SK-N-SH treated with all-trans-retinoic acid at 6 μM for 48 hours (cell line): ENCODE measurements at regions not wholly inside any gene's neighbourhood (a gene's known extent, or its start where the extent isn't known, plus 50 kb on each side); places are given as distances from the start of the nearest gene placed in this dataset.
"Not testable (repeated sequence)": the region's sequence is repeated elsewhere in the genome, so short reads cannot be mapped to it uniquely, and the experiment has no call there.

Experiments
- ATAC-seq: fragments of 200-7000 bp; cut with Tn5 transposase; 3 replicates; pipeline ENCODE4 v1.9.1; 2020; ENCODE audit warnings: mild to moderate bottlenecking, moderate library complexity
- ARNTL ChIP-seq: fragments of 450-650 bp; formaldehyde crosslinking; IDR thresholded peaks from 2 replicates; pipeline ENCODE4 v1.5.0; 2020; ENCODE audit warnings: low read depth, mild to moderate bottlenecking, moderate library complexity, borderline replicate concordance
- BACH2 ChIP-seq: fragments of 250-450 bp; sonication (Bioruptor Pico); IDR thresholded peaks from 2 replicates; pipeline ENCODE4 v1.9.0; 2021; ENCODE audit warnings: mild to moderate bottlenecking, borderline replicate concordance
- CREB5 ChIP-seq: fragments of 250-450 bp; sonication (Bioruptor Pico); IDR thresholded peaks from 2 replicates; pipeline ENCODE4 v1.5.1; 2020; ENCODE audit warnings: low read depth, mild to moderate bottlenecking, moderate library complexity
- CSDC2 ChIP-seq: fragments of 250-450 bp; sonication (Bioruptor Pico); IDR thresholded peaks from 2 replicates; pipeline ENCODE4 v1.5.0; 2020; ENCODE audit warnings: mild to moderate bottlenecking, moderate library complexity
- CSRNP3 ChIP-seq: fragments of 250-450 bp; sonication (Bioruptor Pico); IDR thresholded peaks from 2 replicates; pipeline ENCODE4 v1.5.1; 2021; ENCODE audit warnings: mild to moderate bottlenecking, moderate library complexity
- ESRRG ChIP-seq: fragments of 250-450 bp; sonication (Bioruptor Pico); IDR thresholded peaks from 2 replicates; pipeline ENCODE4 v1.6.1; 2021; ENCODE audit warnings: mild to moderate bottlenecking
- GLIS3 ChIP-seq: fragments of 250-450 bp; sonication (Bioruptor Pico); IDR thresholded peaks from 2 replicates; pipeline ENCODE4 v1.5.0; 2020; ENCODE audit warnings: mild to moderate bottlenecking, moderate library complexity
- ISL1 ChIP-seq: fragments of 250-450 bp; sonication (Bioruptor Pico); IDR thresholded peaks from 2 replicates; pipeline ENCODE4 v2.1.2; 2022; ENCODE audit warnings: mild to moderate bottlenecking, moderate library complexity
- OSR1 ChIP-seq: fragments of 250-450 bp; sonication (Bioruptor Pico); IDR thresholded peaks from 2 replicates; pipeline ENCODE4 v1.8.0; 2022; ENCODE audit warnings: moderate library complexity, mild to moderate bottlenecking, inconsistent platforms
- PATZ1 ChIP-seq: fragments of 250-450 bp; sonication (Bioruptor Pico); IDR thresholded peaks from 2 replicates; pipeline ENCODE4 v1.8.0; 2020; ENCODE audit warnings: mild to moderate bottlenecking, moderate library complexity, borderline replicate concordance
- POU6F1 ChIP-seq: fragments of 250-450 bp; sonication (Bioruptor Pico); IDR thresholded peaks from 2 replicates; pipeline ENCODE4 v1.8.0; 2021; ENCODE audit warnings: low read depth, mild to moderate bottlenecking, moderate library complexity, borderline replicate concordance
- PPARA ChIP-seq: fragments of 250-450 bp; sonication (Bioruptor Pico); IDR thresholded peaks from 2 replicates; pipeline ENCODE4 v1.5.0; 2020; ENCODE audit warnings: mild to moderate bottlenecking, borderline replicate concordance
- RARB ChIP-seq: fragments of 250-450 bp; sonication (Bioruptor Pico); IDR thresholded peaks from 2 replicates; pipeline ENCODE4 v1.8.0; 2021; ENCODE audit warnings: mild to moderate bottlenecking, moderate library complexity
- SNAI2 ChIP-seq: fragments of 250-450 bp; sonication (Bioruptor Pico); IDR thresholded peaks from 2 replicates; pipeline ENCODE4 v1.5.0; 2020; ENCODE audit warnings: mild to moderate bottlenecking, moderate library complexity
- TCF4 ChIP-seq: fragments of 250-450 bp; sonication (Bioruptor Pico); IDR thresholded peaks from 2 replicates; pipeline ENCODE4 v1.8.0; 2021; ENCODE audit warnings: mild to moderate bottlenecking, moderate library complexity, borderline replicate concordance
- TOX ChIP-seq: fragments of 250-450 bp; sonication (Bioruptor Pico); IDR thresholded peaks from 2 replicates; pipeline ENCODE4 v1.8.0; 2021; ENCODE audit warnings: mild to moderate bottlenecking, moderate library complexity, borderline replicate concordance
- TSHZ2 ChIP-seq: fragments of 250-450 bp; sonication (Bioruptor Pico); IDR thresholded peaks from 2 replicates; pipeline ENCODE4 v1.5.0; 2020; ENCODE audit warnings: mild to moderate bottlenecking, moderate library complexity
- ZC3H10 ChIP-seq: fragments of 250-450 bp; sonication (Bioruptor Pico); IDR thresholded peaks from 2 replicates; pipeline ENCODE4 v1.5.1; 2021; ENCODE audit warnings: mild to moderate bottlenecking, moderate library complexity
- ZFP3 ChIP-seq: fragments of 250-450 bp; sonication (Bioruptor Pico); IDR thresholded peaks from 2 replicates; pipeline ENCODE4 v1.5.0; 2020; ENCODE audit warnings: mild to moderate bottlenecking, moderate library complexity
- ZFP30 ChIP-seq: fragments of 450-650 bp; formaldehyde crosslinking; IDR thresholded peaks from 2 replicates; pipeline ENCODE4 v1.5.0; 2022; ENCODE audit warnings: mild to moderate bottlenecking, moderate library complexity
- ZNF565 ChIP-seq: fragments of 450-650 bp; formaldehyde crosslinking; conservative IDR thresholded peaks from 2 replicates; pipeline ENCODE4 v1.5.0; 2020; ENCODE audit warnings: low read depth, mild to moderate bottlenecking, moderate library complexity
- ZNF70 ChIP-seq: fragments of 450-650 bp; formaldehyde crosslinking; IDR thresholded peaks from 2 replicates; pipeline ENCODE4 v1.5.0; 2020; ENCODE audit warnings: mild to moderate bottlenecking, moderate library complexity
- ZNF8 ChIP-seq: fragments of 450-650 bp; formaldehyde crosslinking; IDR thresholded peaks from 2 replicates; pipeline ENCODE4 v1.5.0; 2020; ENCODE audit warnings: mild to moderate bottlenecking, moderate library complexity

- no peak for ATAC-seq
- TF ChIP-seq PPARA (no peak), SNAI2 (CRISPR knock-in tag) (no peak), ZFP3 (CRISPR knock-in tag) (no peak), ZFP30 (CRISPR knock-in tag) (no peak), ZNF565 (CRISPR knock-in tag) (no peak), OSR1 (CRISPR knock-in tag) (no peak), TCF4 (CRISPR knock-in tag) (no peak), POU6F1 (CRISPR knock-in tag) (no peak), GLIS3 (no peak), CSDC2 (CRISPR knock-in tag) (no peak)
Observed at GRCh38 chr13:20301015-20301402, 68.9 kb upstream of the GJB6 start.

GRCh38 chr13:20297181-20297580 lies 65.1 kb upstream of the GJB6 start:
- no peak for TF ChIP-seq ZNF565 (CRISPR knock-in tag)
- no peak for TF ChIP-seq TSHZ2
- no peak for TF ChIP-seq ZNF8
- TF ChIP-seq ZNF70: no peak
- no peak for TF ChIP-seq ISL1 (CRISPR knock-in tag)
- no peak for ATAC-seq

GRCh38 chr13:20295956-20296355 lies 63.8 kb upstream of the GJB6 start:
- TF ChIP-seq CSDC2 (CRISPR knock-in tag): no peak
- ATAC-seq: no peak

- TF ChIP-seq ZFP30 (CRISPR knock-in tag) (no peak), ZFP3 (CRISPR knock-in tag) (no peak), CSRNP3 (CRISPR knock-in tag) (no peak), BACH2 (CRISPR knock-in tag) (no peak), RARB (no peak), TOX (CRISPR knock-in tag) (no peak), CREB5 (CRISPR knock-in tag) (no peak)
- ATAC-seq: no peak
Observed at GRCh38 chr13:20294497-20294896, 62.4 kb upstream of the GJB6 start.

GRCh38 chr13:20292301-20292700 lies 60.2 kb upstream of the GJB6 start:
- not testable (repeated sequence) for ATAC-seq

GRCh38 chr13:20291675-20292074 lies 59.6 kb upstream of the GJB6 start:
- ATAC-seq: no peak
- TF ChIP-seq ISL1 (CRISPR knock-in tag) (no peak), PATZ1 (no peak), GLIS3 (no peak), TOX (CRISPR knock-in tag) (no peak), TCF4 (CRISPR knock-in tag) (no peak), ARNTL (CRISPR knock-in tag) (no peak), ZFP3 (CRISPR knock-in tag) (no peak), ZNF8 (no peak), ZC3H10 (no peak), ZFP30 (CRISPR knock-in tag) (no peak), OSR1 (CRISPR knock-in tag) (no peak), CSRNP3 (CRISPR knock-in tag) (no peak), ESRRG (CRISPR knock-in tag) (no peak)
